Psoas muscle (tissue), 7 donors: ENCODE measurements at regions not wholly inside any gene's neighbourhood (a gene's known extent, or its start where the extent isn't known, plus 50 kb on each side); places are given as distances from the start of the nearest gene placed in this dataset.

Experiments used
- ATAC-seq, 4 donors: fragments of 200-7000 bp; cut with Tn5 transposase; one replicate each; pipeline ENCODE4 v1.9.1; 2020; ENCODE audit warnings: moderate library complexity in 3 of 4, mild to moderate bottlenecking in 2 of 4
- DNase-seq, 2 donors: peaks; one replicate each; pipeline ENCODE4 v3.0.0-alpha.2; 2020
- H3K27ac ChIP-seq: fragments of 200-600 bp; one replicate; pipeline ENCODE4 v1.8.0; 2022
- H3K27me3 ChIP-seq, 3 donors: fragments of 200-600 bp in 1 of 3; one replicate each; pipeline versions ENCODE4 v1.6.1 to v1.8.0; 2013 to 2022; ENCODE audit warnings: low read length in 2 of 3, mild to moderate bottlenecking in 2 of 3, moderate library complexity in 1 of 3; ENCODE audit not compliant: insufficient read depth in 3 of 3
- H3K36me3 ChIP-seq, 2 donors: fragments of 200-600 bp in 1 of 2; one replicate each; pipeline versions ENCODE4 v1.6.1 to v1.8.0; 2013 to 2022; ENCODE audit warnings: low read depth in 1 of 2, mild to moderate bottlenecking in 1 of 2, moderate library complexity in 1 of 2; ENCODE audit not compliant: insufficient read depth in 1 of 2
- H3K4me1 ChIP-seq: fragments of 200-600 bp; one replicate; pipeline ENCODE4 v1.8.0; 2022
- H3K4me3 ChIP-seq: fragments of 200-600 bp; one replicate; pipeline ENCODE4 v1.8.0; 2022; ENCODE audit warnings: mild to moderate bottlenecking
- H3K9me3 ChIP-seq: fragments of 200-600 bp; one replicate; pipeline ENCODE4 v1.8.0; 2022
- WGBS, 3 donors: extraction: QIAGEN DNeasy Blood & Tissue Kit; methylation state at CpG; one replicate each; pipeline versions ENCODE4 v1.1.6 to v1.1.7; 2013; 5-methylcytosine and 5-hydroxymethylcytosine counted together
- intact Hi-C, 2 donors: fragments of 100-400 bp; cut with DNase I; formaldehyde crosslinking; loops; one replicate each; pipeline versions ENCODE4 v1.11.0 to v1.14.2; 2022
- TF ChIP-seq, protein P1 (sequence below): fragments of 200-600 bp; IDR thresholded peaks from one replicate; pipeline ENCODE4 v1.8.0; 2022; ENCODE audit warnings: antibody characterized with exemption
- donor health status: healthy with polysubstance abuse.
- donor health status: DM: no; HTN: no; CAD: no; lungs with moderate emphysema.
- donor health status: Bipolar disorder and iron deficiency.
- donor health status: healthy.
- donor health status: DM: yes; HTN: yes; CAD: no.
- donor health status: DM: no; HTN: no; CAD: no.
- donor health status: DM: yes; HTN: yes; CAD: no.

DNA sequence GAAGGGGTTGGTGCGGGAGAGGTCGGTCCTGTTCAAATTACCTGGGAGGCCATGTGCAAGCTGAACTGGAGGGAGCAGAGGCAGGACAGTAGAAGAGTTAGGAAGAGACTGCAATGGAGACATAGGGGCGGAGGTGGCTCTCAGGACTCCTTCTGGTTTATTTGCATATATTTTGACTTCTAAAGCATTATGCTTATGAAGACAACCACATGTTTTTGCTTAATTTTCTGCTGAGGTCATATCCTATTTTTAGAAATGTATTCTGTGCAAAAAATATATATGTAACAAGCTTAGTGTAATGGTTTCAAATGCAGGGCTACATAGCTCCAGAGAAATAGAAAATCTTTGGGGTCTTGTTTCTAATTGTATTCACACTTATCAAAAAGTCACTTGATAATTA lies 137.0 kb upstream of the MDM1 start:
- ATAC-seq (no peak), DNase-seq (no peak)
- WGBS, 3 donors: 83 to 92% (median 89%) methylated on average over 3 of the region's 3 CpGs
- intact Hi-C loops: no loop called here
- TF ChIP-seq, protein P1, sequence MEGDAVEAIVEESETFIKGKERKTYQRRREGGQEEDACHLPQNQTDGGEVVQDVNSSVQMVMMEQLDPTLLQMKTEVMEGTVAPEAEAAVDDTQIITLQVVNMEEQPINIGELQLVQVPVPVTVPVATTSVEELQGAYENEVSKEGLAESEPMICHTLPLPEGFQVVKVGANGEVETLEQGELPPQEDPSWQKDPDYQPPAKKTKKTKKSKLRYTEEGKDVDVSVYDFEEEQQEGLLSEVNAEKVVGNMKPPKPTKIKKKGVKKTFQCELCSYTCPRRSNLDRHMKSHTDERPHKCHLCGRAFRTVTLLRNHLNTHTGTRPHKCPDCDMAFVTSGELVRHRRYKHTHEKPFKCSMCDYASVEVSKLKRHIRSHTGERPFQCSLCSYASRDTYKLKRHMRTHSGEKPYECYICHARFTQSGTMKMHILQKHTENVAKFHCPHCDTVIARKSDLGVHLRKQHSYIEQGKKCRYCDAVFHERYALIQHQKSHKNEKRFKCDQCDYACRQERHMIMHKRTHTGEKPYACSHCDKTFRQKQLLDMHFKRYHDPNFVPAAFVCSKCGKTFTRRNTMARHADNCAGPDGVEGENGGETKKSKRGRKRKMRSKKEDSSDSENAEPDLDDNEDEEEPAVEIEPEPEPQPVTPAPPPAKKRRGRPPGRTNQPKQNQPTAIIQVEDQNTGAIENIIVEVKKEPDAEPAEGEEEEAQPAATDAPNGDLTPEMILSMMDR: no peak
- Histone ChIP-seq H3K27ac (no peak overlapping the region), H3K27me3 (no peaks in the 10 kb centered on the region), H3K9me3 (no peaks in the 10 kb centered on the region), H3K36me3 (no peaks in the 10 kb centered on the region), H3K4me3 (no peak overlapping the region), H3K4me1 (no peaks in the 10 kb centered on the region)

DNA sequence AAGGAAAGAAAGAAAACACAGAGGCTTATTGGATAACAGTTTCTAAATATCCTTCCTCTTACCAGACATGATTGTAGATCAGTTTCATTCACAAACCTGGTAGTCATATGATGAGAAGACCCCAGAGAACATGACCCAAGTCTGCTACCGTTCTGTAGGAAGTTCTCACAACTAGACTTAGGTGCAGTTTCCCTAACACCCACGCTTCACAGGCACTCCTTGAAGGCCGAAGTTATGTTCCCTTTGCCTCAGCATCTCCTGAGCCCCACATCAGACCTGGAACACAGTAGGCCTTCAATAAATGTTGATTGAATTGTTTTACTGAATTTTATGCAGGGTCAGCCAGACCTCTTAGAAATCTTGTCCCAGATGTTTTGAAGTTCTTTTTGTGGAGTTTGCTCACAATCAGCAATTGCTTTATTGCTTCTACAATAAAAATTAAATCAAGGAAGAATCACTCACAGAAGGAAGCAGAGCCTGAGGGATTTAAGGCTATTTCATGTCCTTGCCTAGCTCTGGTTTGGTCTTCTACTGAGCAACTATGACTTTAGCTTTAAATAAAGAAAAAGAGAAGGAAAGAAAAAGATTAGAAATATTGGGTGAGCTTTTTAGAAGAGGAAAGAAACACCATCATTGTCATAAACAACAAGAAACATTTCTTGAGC lies 138.6 kb upstream of the MDM1 start:
- no peak overlapping the region for H3K4me3 ChIP-seq
- no peak for DNase-seq

DNA sequence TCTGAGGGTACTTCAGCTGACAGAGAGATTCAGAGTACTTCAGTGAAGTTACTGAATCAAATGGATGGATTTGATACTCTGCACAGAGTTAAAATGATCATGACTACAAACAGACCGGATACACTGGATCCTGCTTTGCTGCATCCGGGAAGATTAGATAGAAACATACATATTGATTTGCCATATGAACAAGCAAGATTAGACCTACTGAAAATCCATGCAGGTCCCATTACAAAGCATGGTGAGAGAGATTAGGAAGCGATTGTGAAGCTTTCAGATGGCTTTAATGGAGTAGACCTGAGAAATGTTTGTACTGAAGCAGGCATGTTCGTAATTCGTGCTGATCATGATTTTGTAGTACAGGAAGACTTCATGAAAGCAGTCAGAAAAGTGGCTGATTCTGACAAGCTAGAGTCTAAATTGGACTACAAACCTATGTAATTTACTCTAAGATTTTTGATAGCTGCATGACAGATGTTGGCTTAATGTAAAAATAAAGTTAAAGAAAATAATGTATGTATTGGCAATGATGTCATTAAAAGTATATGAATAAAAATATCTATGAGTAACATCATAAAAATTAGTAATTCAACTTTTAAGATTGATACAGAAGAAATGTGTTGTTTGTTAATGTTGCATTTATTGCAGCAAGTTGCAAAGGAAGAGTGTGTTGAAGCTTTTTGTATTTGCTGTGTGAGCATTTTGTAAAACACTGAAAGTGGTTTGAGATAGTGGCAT lies 136.1 kb upstream of the RAP1B start:
- Histone ChIP-seq H3K9me3 (no peaks in the 10 kb centered on the region), H3K4me1 (no peaks in the 10 kb centered on the region), H3K36me3 (no peaks in the 10 kb centered on the region), H3K27ac (no peak overlapping the region), H3K27me3 (no peaks in the 10 kb centered on the region), H3K4me3 (no peak overlapping the region)
- intact Hi-C loops: no loop called here
- ATAC-seq: no peak
- TF ChIP-seq, protein P1: no peak
- DNase-seq: no peak
- 91 to 92% (median 91%) methylated on average over 5 of the region's 5 CpGs for WGBS, 3 donors

More for the DNA sequence above, 138.6 kb upstream of the MDM1 start:
- no peaks in the 10 kb centered on the region for H3K27me3 ChIP-seq
- no peak for ATAC-seq
- TF ChIP-seq, protein P1: no peak
- no peaks in the 10 kb centered on the region for H3K4me1 ChIP-seq
- H3K36me3 ChIP-seq: no peaks in the 10 kb centered on the region
- H3K27ac ChIP-seq: no peak overlapping the region
- intact Hi-C loops: no loop called here
- WGBS, 3 donors: 73 to 94% (median 91%) methylated on average over 3 of the region's 3 CpGs
- no peaks in the 10 kb centered on the region for H3K9me3 ChIP-seq

DNA sequence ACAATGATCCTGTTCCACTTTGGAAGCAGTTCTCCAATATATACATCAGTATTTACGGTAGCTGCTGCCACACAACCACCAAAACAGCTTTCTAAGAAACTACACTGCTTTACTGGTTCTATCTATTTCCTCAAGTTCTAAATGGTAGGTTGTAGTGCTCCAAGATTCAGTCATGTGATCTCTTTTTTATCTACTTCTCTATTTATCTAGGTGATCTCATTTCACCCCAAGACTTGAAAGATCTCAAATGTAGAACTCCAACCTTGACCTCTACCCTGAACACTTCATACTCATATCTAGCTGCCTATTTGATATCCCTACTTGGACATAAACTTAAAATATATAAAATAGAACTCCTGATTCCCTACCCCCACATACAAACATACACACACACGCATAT lies 133.9 kb upstream of the RAP1B start:
- H3K9me3 ChIP-seq: no peaks in the 10 kb centered on the region
- no peaks in the 10 kb centered on the region for H3K4me1 ChIP-seq
- 91 to 97% (median 93%) methylated on average over 2 of the region's 2 CpGs for WGBS, 3 donors
- H3K27me3 ChIP-seq: no peaks in the 10 kb centered on the region
- TF ChIP-seq, protein P1: no peak
- H3K27ac ChIP-seq: no peak overlapping the region
- no peaks in the 10 kb centered on the region for H3K36me3 ChIP-seq
- ATAC-seq: no peak
- intact Hi-C loops: no loop called here
- no peak for DNase-seq
- no peak overlapping the region for H3K4me3 ChIP-seq
